ENCODE measurements at regions not wholly inside any gene's neighbourhood (a gene's known extent, or its start where the extent isn't known, plus 50 kb on each side); places are given as distances from the start of the nearest gene placed in this dataset.

DNA sequence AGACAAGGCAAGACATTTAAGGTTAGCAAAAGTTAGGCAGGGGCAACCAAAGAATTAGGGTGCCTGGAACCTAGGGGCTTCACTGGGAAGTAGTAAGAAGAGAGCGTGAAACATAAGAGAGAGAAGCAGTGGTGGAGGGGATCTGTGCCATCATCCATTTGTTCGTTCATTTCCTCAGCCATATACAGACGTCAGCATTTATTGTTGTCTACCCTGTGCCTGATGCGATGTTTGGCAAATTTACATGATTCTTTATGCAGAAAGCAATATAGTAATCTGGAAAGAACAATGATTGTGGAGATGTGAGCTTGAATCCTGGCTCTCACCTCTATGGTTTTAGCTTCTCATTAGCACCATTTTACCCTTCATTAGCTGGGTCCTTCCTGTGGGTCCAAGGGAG is 477.5 kb upstream of the MPDZ start:
- TF ChIP-seq CTCF (IDR thresholded peaks at IDR 0.05; ENCODE audit: low read depth, low read length) (no peak), EZH2phosphoT487 (IDR thresholded peaks at IDR 0.05; ENCODE audit: low read depth) (no peak)

All from OCI-LY3 (cell line).